ENCODE measurements at regions not wholly inside any gene's neighbourhood (a gene's known extent, or its start where the extent isn't known, plus 50 kb on each side); places are given as distances from the start of the nearest gene placed in this dataset.
"Not testable (repeated sequence)": the region's sequence is repeated elsewhere in the genome, so short reads cannot be mapped to it uniquely, and the experiment has no call there.

- Histone ChIP-seq H3K27ac (replicated peaks) (no peak overlapping the region), H3K27me3 (ENCODE audit: insufficient read depth, poor library complexity, severe bottlenecking) (no peaks in the 10 kb centered on the region), H3K4me3 (replicated peaks; ENCODE audit: insufficient read depth, low read length) (no peak overlapping the region)
- no peak for DNase-seq (ENCODE audit: low read depth in 1 of 2, low spot score in 1 of 2)
- TF ChIP-seq SPI1 (IDR thresholded peaks at IDR 0.05; ENCODE audit: borderline replicate concordance, low read depth) (no peak), CTCF (IDR thresholded peaks at IDR 0.05; ENCODE audit: insufficient read depth, low read length) (no peak), GABPA (IDR thresholded peaks at IDR 0.05; ENCODE audit: low read depth) (no peak), POLR2AphosphoS5 (IDR thresholded peaks at IDR 0.05; ENCODE audit: low read depth) (no peak), REST (IDR thresholded peaks at IDR 0.05; ENCODE audit: insufficient replicate concordance, low read depth) (no peak)
Observed at GRCh38 chr16:65365732-65366715, 244.2 kb upstream of the CDH11 start.

GRCh38 chr16:65356721-65357120 is 234.9 kb upstream of the CDH11 start:
- H3K27me3 ChIP-seq (ENCODE audit: insufficient read depth, poor library complexity, severe bottlenecking); H3K27ac ChIP-seq (replicated peaks); H3K4me3 ChIP-seq (replicated peaks; ENCODE audit: insufficient read depth, low read length): not testable (repeated sequence)

GRCh38 chr16:65355706-65356105 is 233.8 kb upstream of the CDH11 start:
- no peak for DNase-seq (ENCODE audit: low read depth in 1 of 2, low spot score in 1 of 2)
- Histone ChIP-seq H3K4me3 (replicated peaks; ENCODE audit: insufficient read depth, low read length) (no peak overlapping the region), H3K27ac (replicated peaks) (no peak overlapping the region), H3K27me3 (ENCODE audit: insufficient read depth, poor library complexity, severe bottlenecking) (no peaks in the 10 kb centered on the region)
- TF ChIP-seq GABPA (IDR thresholded peaks at IDR 0.05; ENCODE audit: low read depth): no peak
- no peak for TF ChIP-seq REST (IDR thresholded peaks at IDR 0.05; ENCODE audit: insufficient replicate concordance, low read depth)
- no peak for TF ChIP-seq CTCF (IDR thresholded peaks at IDR 0.05; ENCODE audit: insufficient read depth, low read length)

More at GRCh38 chr16:65356721-65357120, 234.9 kb upstream of the CDH11 start:
- not testable (repeated sequence) for DNase-seq (ENCODE audit: low read depth in 1 of 2, low spot score in 1 of 2)

- Histone ChIP-seq H3K27me3 (ENCODE audit: insufficient read depth, poor library complexity, severe bottlenecking) (peaks cover 5% of the 10 kb centered on the region), H3K27ac (replicated peaks) (no peak overlapping the region), H3K4me3 (replicated peaks; ENCODE audit: insufficient read depth, low read length) (no peak overlapping the region)
- no peak for DNase-seq (ENCODE audit: low read depth in 1 of 2, low spot score in 1 of 2)
- no peak for TF ChIP-seq GABPA (IDR thresholded peaks at IDR 0.05; ENCODE audit: low read depth)
- no peak for TF ChIP-seq SPI1 (IDR thresholded peaks at IDR 0.05; ENCODE audit: borderline replicate concordance, low read depth)
- TF ChIP-seq CTCF (IDR thresholded peaks at IDR 0.05; ENCODE audit: insufficient read depth, low read length): no peak
- TF ChIP-seq REST (IDR thresholded peaks at IDR 0.05; ENCODE audit: insufficient replicate concordance, low read depth): no peak
- TF ChIP-seq POLR2AphosphoS5 (IDR thresholded peaks at IDR 0.05; ENCODE audit: low read depth): no peak
Observed at GRCh38 chr16:65353183-65353582, 231.3 kb upstream of the CDH11 start.
